ENCODE measurements at regions not wholly inside any gene's neighbourhood (a gene's known extent, or its start where the extent isn't known, plus 50 kb on each side); places are given as distances from the start of the nearest gene placed in this dataset.

- H3K4me3 Mint-ChIP-seq = no peak overlapping the region
These were observed 394.1 kb upstream of the SMIM31 start for GRCh38 chr4:164359881-164360280.

GRCh38 chr4:164368894-164369293, 385.0 kb upstream of the SMIM31 start:
- no peak for DNase-seq
- no peaks in the 10 kb centered on the region for H3K27me3 Mint-ChIP-seq
- H3K27ac Mint-ChIP-seq = no peak overlapping the region
- peaks cover 0 to 2% (median 0%) of the 10 kb centered on the region in 7 donors for H3K9me3 Mint-ChIP-seq
- no peaks in the 10 kb centered on the region for H3K4me1 Mint-ChIP-seq
- H3K4me3 Mint-ChIP-seq = no peak overlapping the region
- H3K36me3 Mint-ChIP-seq = no peaks in the 10 kb centered on the region
- no peak for ATAC-seq (ENCODE audit: low read depth in 2 of 2)

More at GRCh38 chr4:164359881-164360280, 394.1 kb upstream of the SMIM31 start:
- no peaks in the 10 kb centered on the region for H3K36me3 Mint-ChIP-seq
- no peak for ATAC-seq (ENCODE audit: low read depth in 2 of 2)
- H3K9me3 Mint-ChIP-seq = peaks cover 0 to 2% (median 0%) of the 10 kb centered on the region in 7 donors
- no peak for DNase-seq
- no peaks in the 10 kb centered on the region for H3K27me3 Mint-ChIP-seq
- no peaks in the 10 kb centered on the region for H3K4me1 Mint-ChIP-seq
- H3K27ac Mint-ChIP-seq = no peak overlapping the region

GRCh38 chr4:164373021-164373420, 380.9 kb upstream of the SMIM31 start:
- Mint-ChIP-seq H3K27me3 (peaks cover 0 to 3% (median 0%) of the 10 kb centered on the region in 3 donors), H3K4me1 (no peaks in the 10 kb centered on the region), H3K36me3 (no peaks in the 10 kb centered on the region), H3K27ac (no peak overlapping the region), H3K9me3 (no peaks in the 10 kb centered on the region), H3K4me3 (no peak overlapping the region)
- DNase-seq = no peak
- ATAC-seq (ENCODE audit: low read depth in 2 of 2) = no peak

GRCh38 chr4:164377277-164377676, 376.7 kb upstream of the SMIM31 start:
- H3K27ac Mint-ChIP-seq = no peak overlapping the region
- peaks cover 0 to 3% (median 0%) of the 10 kb centered on the region in 7 donors for H3K9me3 Mint-ChIP-seq
- H3K4me3 Mint-ChIP-seq = no peak overlapping the region
- no peaks in the 10 kb centered on the region for H3K4me1 Mint-ChIP-seq
- DNase-seq (no peak), ATAC-seq (ENCODE audit: low read depth in 2 of 2) (no peak)
- H3K27me3 Mint-ChIP-seq = peaks cover 8 to 10% (median 10%) of the 10 kb centered on the region in 3 donors
- H3K36me3 Mint-ChIP-seq = no peaks in the 10 kb centered on the region

GRCh38 chr4:164378361-164378760, 375.6 kb upstream of the SMIM31 start:
- H3K27ac Mint-ChIP-seq = no peak overlapping the region
- ATAC-seq (ENCODE audit: low read depth in 2 of 2) = no peak

GRCh38 chr4:164379694-164380093, 374.2 kb upstream of the SMIM31 start:
- no peaks in the 10 kb centered on the region for H3K4me1 Mint-ChIP-seq
- H3K27ac Mint-ChIP-seq = no peak overlapping the region
- H3K27me3 Mint-ChIP-seq = peaks cover 16 to 33% (median 25%) of the 10 kb centered on the region in 3 donors
- H3K9me3 Mint-ChIP-seq = peaks cover 0 to 4% (median 0%) of the 10 kb centered on the region in 7 donors
- no peak overlapping the region for H3K4me3 Mint-ChIP-seq
- no peaks in the 10 kb centered on the region for H3K36me3 Mint-ChIP-seq
- ATAC-seq (ENCODE audit: low read depth in 2 of 2) (no peak), DNase-seq (no peak)

More at GRCh38 chr4:164378361-164378760, 375.6 kb upstream of the SMIM31 start:
- Mint-ChIP-seq H3K27me3 (peaks cover 10 to 20% (median 19%) of the 10 kb centered on the region in 3 donors), H3K4me1 (no peaks in the 10 kb centered on the region), H3K36me3 (no peaks in the 10 kb centered on the region), H3K4me3 (no peak overlapping the region), H3K9me3 (peaks cover 0 to 3% (median 0%) of the 10 kb centered on the region in 7 donors)
- no peak for DNase-seq

GRCh38 chr4:164381859-164382258, 372.1 kb upstream of the SMIM31 start:
- Mint-ChIP-seq H3K36me3 (no peaks in the 10 kb centered on the region), H3K4me1 (no peaks in the 10 kb centered on the region), H3K9me3 (peaks cover 0 to 5% (median 0%) of the 10 kb centered on the region in 7 donors), H3K27me3 (peaks cover 23 to 37% (median 30%) of the 10 kb centered on the region in 3 donors), H3K27ac (no peak overlapping the region), H3K4me3 (no peak overlapping the region)
- no peak for DNase-seq
- no peak for ATAC-seq (ENCODE audit: low read depth in 2 of 2)

GRCh38 chr4:164383058-164383357, 370.9 kb upstream of the SMIM31 start:
- H3K36me3 Mint-ChIP-seq = no peaks in the 10 kb centered on the region
- H3K27ac Mint-ChIP-seq = no peak overlapping the region
- ATAC-seq (ENCODE audit: low read depth in 2 of 2) = no peak

GRCh38 chr4:164383358-164384220, 370.3 kb upstream of the SMIM31 start:
- Mint-ChIP-seq H3K36me3 (no peaks in the 10 kb centered on the region), H3K27me3 (peaks cover 20 to 37% (median 30%) of the 10 kb centered on the region in 3 donors), H3K9me3 (peaks cover 0 to 5% (median 0%) of the 10 kb centered on the region in 7 donors), H3K4me1 (no peaks in the 10 kb centered on the region), H3K27ac (no peak overlapping the region), H3K4me3 (peak overlapping the region in 1 of 8 donors; percentile 65)
- ATAC-seq (ENCODE audit: low read depth in 2 of 2) (no peak), DNase-seq (no peak)

More at GRCh38 chr4:164383058-164383357, 370.9 kb upstream of the SMIM31 start:
- no peak for DNase-seq
- peak overlapping the region in 1 of 8 donors; percentile 65 for H3K4me3 Mint-ChIP-seq
- peaks cover 20 to 37% (median 30%) of the 10 kb centered on the region in 3 donors for H3K27me3 Mint-ChIP-seq
- H3K9me3 Mint-ChIP-seq = peaks cover 0 to 5% (median 0%) of the 10 kb centered on the region in 7 donors
- no peaks in the 10 kb centered on the region for H3K4me1 Mint-ChIP-seq

- H3K27ac Mint-ChIP-seq = no peak overlapping the region
These were observed 369.5 kb upstream of the SMIM31 start for GRCh38 chr4:164384416-164384815.

GRCh38 chr4:164396439-164396838, 357.5 kb upstream of the SMIM31 start:
- H3K27ac Mint-ChIP-seq = no peak overlapping the region
- H3K27me3 Mint-ChIP-seq = peaks cover 0 to 4% (median 0%) of the 10 kb centered on the region in 3 donors
- no peaks in the 10 kb centered on the region for H3K36me3 Mint-ChIP-seq
- peaks cover 0 to 21% (median 2%) of the 10 kb centered on the region in 7 donors for H3K9me3 Mint-ChIP-seq
- DNase-seq (no peak), ATAC-seq (ENCODE audit: low read depth in 2 of 2) (no peak)
- no peaks in the 10 kb centered on the region for H3K4me1 Mint-ChIP-seq
- no peak overlapping the region for H3K4me3 Mint-ChIP-seq

More at GRCh38 chr4:164384416-164384815, 369.5 kb upstream of the SMIM31 start:
- ATAC-seq (ENCODE audit: low read depth in 2 of 2) = no peak
- no peak overlapping the region for H3K4me3 Mint-ChIP-seq
- peaks cover 0 to 5% (median 0%) of the 10 kb centered on the region in 7 donors for H3K9me3 Mint-ChIP-seq
- no peaks in the 10 kb centered on the region for H3K4me1 Mint-ChIP-seq
- H3K36me3 Mint-ChIP-seq = no peaks in the 10 kb centered on the region
- no peak for DNase-seq
- peaks cover 20 to 37% (median 30%) of the 10 kb centered on the region in 3 donors for H3K27me3 Mint-ChIP-seq

GRCh38 chr4:164402554-164402953, 351.4 kb upstream of the SMIM31 start:
- no peaks in the 10 kb centered on the region for H3K4me1 Mint-ChIP-seq
- H3K4me3 Mint-ChIP-seq = no peak overlapping the region
- H3K27ac Mint-ChIP-seq = no peak overlapping the region
- H3K36me3 Mint-ChIP-seq = no peaks in the 10 kb centered on the region
- no peak for ATAC-seq (ENCODE audit: low read depth in 2 of 2)
- no peak for DNase-seq
- H3K9me3 Mint-ChIP-seq = peaks cover 0 to 16% (median 0%) of the 10 kb centered on the region in 7 donors
- no peaks in the 10 kb centered on the region for H3K27me3 Mint-ChIP-seq

GRCh38 chr4:164405774-164406173, 348.2 kb upstream of the SMIM31 start:
- Mint-ChIP-seq H3K27ac (no peak overlapping the region), H3K4me3 (no peak overlapping the region), H3K27me3 (no peaks in the 10 kb centered on the region), H3K9me3 (peaks cover 0 to 7% (median 0%) of the 10 kb centered on the region in 7 donors), H3K4me1 (no peaks in the 10 kb centered on the region), H3K36me3 (no peaks in the 10 kb centered on the region)
- no peak for DNase-seq
- no peak for ATAC-seq (ENCODE audit: low read depth in 2 of 2)

- no peaks in the 10 kb centered on the region for H3K36me3 Mint-ChIP-seq
- H3K9me3 Mint-ChIP-seq = peaks cover 0 to 9% (median 0%) of the 10 kb centered on the region in 7 donors
- ATAC-seq (ENCODE audit: low read depth in 2 of 2) (no peak), DNase-seq (no peak)
- H3K4me3 Mint-ChIP-seq = no peak overlapping the region
- no peaks in the 10 kb centered on the region for H3K4me1 Mint-ChIP-seq
- no peaks in the 10 kb centered on the region for H3K27me3 Mint-ChIP-seq
- no peak overlapping the region for H3K27ac Mint-ChIP-seq
These were observed 345.1 kb upstream of the SMIM31 start for GRCh38 chr4:164408831-164409230.
